ENCODE measurements at regions not wholly inside any gene's neighbourhood (a gene's known extent, or its start where the extent isn't known, plus 50 kb on each side); places are given as distances from the start of the nearest gene placed in this dataset.

- H2AK9ac ChIP-seq (replicated peaks; ENCODE audit: low read depth, low read length, poor library complexity): no peak overlapping the region
- H3K4ac ChIP-seq (ENCODE audit: low read depth, low read length): no peak overlapping the region
- no peak overlapping the region for H3K4me2 ChIP-seq (ENCODE audit: low read depth, low read length)
- H3K4me1 ChIP-seq (ENCODE audit: control insufficient read depth, insufficient read depth, low read length): no peaks in the 10 kb centered on the region
- no peak overlapping the region for H3K14ac ChIP-seq (replicated peaks; ENCODE audit: low read depth, low read length)
- no peak for DNase-seq
- no peak overlapping the region for H2BK5ac ChIP-seq (ENCODE audit: low read depth, low read length, poor library complexity, severe bottlenecking)
- dilution Hi-C loops (cut with HindIII; ENCODE audit: low sequenced_read_pairs, unreplicated experiment) (no loop called here), in situ Hi-C loops (cut with MboI; ENCODE audit: low sequenced_read_pairs) (no loop called here), intact Hi-C loops (cut with micrococcal nuclease) (no loop called here)
- H4K20me1 ChIP-seq (ENCODE audit: insufficient read depth, low read length): no peaks in the 10 kb centered on the region
- H4K5ac ChIP-seq (ENCODE audit: low read depth, low read length): no peak overlapping the region
- no peak overlapping the region for H4K8ac ChIP-seq (ENCODE audit: low read depth in 2 of 2, low read length in 2 of 2)
- peak overlapping the region; percentile 71 for H2AFZ ChIP-seq (replicated peaks; ENCODE audit: low read length, poor library complexity)
- POLR2A ChIA-PET (ENCODE audit: unreplicated experiment): interaction anchor here (0.6 kb wide), 1 partner anchor 613 kb away, joined by 4 read pairs; no protein-coding TSS in a partner anchor
- no peak overlapping the region for H3K18ac ChIP-seq (ENCODE audit: low read depth, low read length)
- WGBS, 2 experiments (ENCODE audit: extremely low coverage in 2 of 2, insufficient read length in 1 of 2): 50% methylated on average over 2 of the region's 14 CpGs; no CpG with 5 or more reads in 1 of the 2 experiments
- no peak overlapping the region for H3K23ac ChIP-seq (ENCODE audit: low read depth, low read length)
- H3K4me3 ChIP-seq (ENCODE audit: insufficient read depth, low read depth, low read length): 0 out of 2 replicates have a peak overlapping the region, but pooled peaks have one; percentile 16
- H3K9me1 ChIP-seq (ENCODE audit: insufficient read depth, low read length): no peaks in the 10 kb centered on the region
- H3K56ac ChIP-seq (ENCODE audit: extremely low read depth, insufficient read depth, low read length): no peak overlapping the region
- no peak overlapping the region for H2BK20ac ChIP-seq (ENCODE audit: low read depth, low read length)
- TF ChIP-seq MAFK (IDR thresholded peaks at IDR 0.05; ENCODE audit: low read depth, low read length): no peak
- TF ChIP-seq FOS (IDR thresholded peaks at IDR 0.05; ENCODE audit: low read depth, low read length): no peak
- no peak for TF ChIP-seq CHD1 (IDR thresholded peaks at IDR 0.05; ENCODE audit: low read depth, low read length)
- no peak for TF ChIP-seq RAD21 (IDR thresholded peaks at IDR 0.05; ENCODE audit: low read length)
- TF ChIP-seq ELK1 (IDR thresholded peaks at IDR 0.05; ENCODE audit: borderline replicate concordance, low read depth, low read length): no peak
- no peak for TF ChIP-seq MXI1 (IDR thresholded peaks at IDR 0.05; ENCODE audit: borderline replicate concordance, low read depth, low read length)
- no peak for TF ChIP-seq SMC3 (IDR thresholded peaks at IDR 0.05; ENCODE audit: low read depth, low read length)
- no peak for TF ChIP-seq USF2 (IDR thresholded peaks at IDR 0.05; ENCODE audit: low read depth, low read length)
- no peak overlapping the region for H3K9ac ChIP-seq (ENCODE audit: low read depth, low read length)
- no peak overlapping the region for H4K91ac ChIP-seq (ENCODE audit: insufficient read depth, low read depth, low read length)
- H2BK15ac ChIP-seq (ENCODE audit: low read depth, low read length): no peak overlapping the region
- no peaks in the 10 kb centered on the region for H3K79me1 ChIP-seq (ENCODE audit: low read depth in 1 of 2, low read length in 2 of 2)
- no peak overlapping the region for H2AK5ac ChIP-seq (ENCODE audit: low read depth, low read length)
- ATAC-seq (ENCODE audit: low read depth): peak; percentile 27; the same call in 1 of the 2 replicates
- no peaks in the 10 kb centered on the region for H3K27me3 ChIP-seq (ENCODE audit: control insufficient read depth, insufficient read depth, low read length)
- H3K9me3 ChIP-seq (ENCODE audit: control insufficient read depth, insufficient read depth, low read length): no peaks in the 10 kb centered on the region
- BruUV-seq (replicated peaks): no TSS peak
- no peaks in the 10 kb centered on the region for H3K36me3 ChIP-seq (ENCODE audit: control insufficient read depth, insufficient read depth, low read length)
- no peak overlapping the region for H3K27ac ChIP-seq (ENCODE audit: insufficient read depth, low read length)
- no peak overlapping the region for H2BK120ac ChIP-seq (ENCODE audit: low read depth, low read length)
- CTCF ChIA-PET: interaction anchor here (0.6 kb wide), 3 partner anchors 30 to 389 kb away, joined by 3 to 6 read pairs (median 4); no protein-coding TSS in a partner anchor
Measured at GRCh38 chr4:181475781-181476507, 767.3 kb upstream of the TENM3 start.

All from IMR-90 (cell line).